HCT116 (cell line): ENCODE measurements at regions not wholly inside any gene's neighbourhood (a gene's known extent, or its start where the extent isn't known, plus 50 kb on each side); places are given as distances from the start of the nearest gene placed in this dataset.

Experiments
- CTCF ChIP-seq, 3 experiments: fragments of 200-600 bp in 1 of 3; sonication (generic) in 1 of 3; IDR thresholded peaks in 2 of 3; conservative IDR thresholded peaks in 1 of 3; 2 replicates each; pipeline ENCODE4 v1.5.1; 2012 to 2017; ENCODE audit warnings: low read depth in 2 of 3, low read length in 2 of 3, antibody characterized with exemption in 1 of 3, borderline replicate concordance in 1 of 3, control low read depth in 1 of 3, mild to moderate bottlenecking in 1 of 3, mixed read lengths in 1 of 3, mixed run types in 1 of 3, moderate library complexity in 1 of 3; ENCODE audit not compliant: insufficient read depth in 1 of 3
- EGR1 ChIP-seq: IDR thresholded peaks from 2 replicates; pipeline ENCODE4 v1.6.1; 2012; ENCODE audit warnings: low read depth
- EZH2phosphoT487 ChIP-seq: fragments of 200-600 bp; IDR thresholded peaks from 2 replicates; pipeline ENCODE4 v1.6.1; 2018; ENCODE audit warnings: antibody characterized with exemption, borderline replicate concordance
- POLR2AphosphoS5 ChIP-seq: IDR thresholded peaks from 2 replicates; pipeline ENCODE4 v1.6.1; 2011; ENCODE audit warnings: mild to moderate bottlenecking, low read depth, low read length, moderate library complexity
- RAD21 ChIP-seq: IDR thresholded peaks from 2 replicates; pipeline ENCODE4 v1.6.1; 2012; ENCODE audit warnings: low read depth, mild to moderate bottlenecking
- SP1 ChIP-seq: IDR thresholded peaks from 2 replicates; pipeline ENCODE4 v1.6.1; 2012; ENCODE audit warnings: low read depth

- TF ChIP-seq EZH2phosphoT487, result no peak
- TF ChIP-seq CTCF (IDR thresholded peaks at IDR 0.05 in 2 of 3, conservative IDR thresholded peaks at IDR 0.05 in 1 of 3; ENCODE audit: borderline replicate concordance in 1 of 3, insufficient read depth in 1 of 3, low read depth in 2 of 3, low read length in 2 of 3), result no peak
- no peak for TF ChIP-seq EGR1
- TF ChIP-seq SP1, result no peak
- no peak for TF ChIP-seq RAD21
- TF ChIP-seq POLR2AphosphoS5, result no peak
Observed at GRCh38 chr21:23809573-23809972, 1797.7 kb downstream of the MRPL39 start.
